Activated naive CD8-positive, alpha-beta T cell treated with anti-CD3 and anti-CD28 coated beads, Interleukin-2, amount 10 ng/mL, durations not matched to agents 7 days and 5 days (primary cell): ENCODE measurements at regions not wholly inside any gene's neighbourhood (a gene's known extent, or its start where the extent isn't known, plus 50 kb on each side); places are given as distances from the start of the nearest gene placed in this dataset.
A peak's percentile ranks its signal among the peaks of the same experiment; 100 is the strongest.

Experiments used
- ATAC-seq: fragments of 150-1000 bp; cut with Tn5 transposase; one replicate; pipeline ENCODE4 v1.10.0; 2021; ENCODE audit warnings: low read depth, moderate library complexity
- POLR2A ChIA-PET: fragments of 350-600 bp; sonication (Branson Sonifier 250); formaldehyde crosslinking; loops from one replicate; lab custom pipeline; 2021; ENCODE audit warnings: antibody characterized with exemption; lab: Charles Lee
- DNase-seq: peaks from one replicate; pipeline ENCODE4 v3.0.0; 2021
- H3K27ac Mint-ChIP-seq: one replicate; pipeline ENCODE4 v1.8.0; 2022; ENCODE audit warnings: mild to moderate bottlenecking, mixed read lengths
- H3K27me3 Mint-ChIP-seq: one replicate; pipeline ENCODE4 v1.8.0; 2022; ENCODE audit warnings: mild to moderate bottlenecking, moderate library complexity, mixed read lengths
- H3K36me3 Mint-ChIP-seq: one replicate; pipeline ENCODE4 v1.8.0; 2021; ENCODE audit warnings: mild to moderate bottlenecking, mixed read lengths
- H3K4me1 Mint-ChIP-seq: one replicate; pipeline ENCODE4 v1.8.0; 2021; ENCODE audit warnings: mixed read lengths
- H3K4me3 Mint-ChIP-seq: one replicate; pipeline ENCODE4 v1.8.0; 2022; ENCODE audit warnings: mild to moderate bottlenecking, moderate library complexity, mixed read lengths
- H3K9me3 Mint-ChIP-seq: one replicate; pipeline ENCODE4 v1.8.0; 2021; ENCODE audit warnings: mixed read lengths

DNA sequence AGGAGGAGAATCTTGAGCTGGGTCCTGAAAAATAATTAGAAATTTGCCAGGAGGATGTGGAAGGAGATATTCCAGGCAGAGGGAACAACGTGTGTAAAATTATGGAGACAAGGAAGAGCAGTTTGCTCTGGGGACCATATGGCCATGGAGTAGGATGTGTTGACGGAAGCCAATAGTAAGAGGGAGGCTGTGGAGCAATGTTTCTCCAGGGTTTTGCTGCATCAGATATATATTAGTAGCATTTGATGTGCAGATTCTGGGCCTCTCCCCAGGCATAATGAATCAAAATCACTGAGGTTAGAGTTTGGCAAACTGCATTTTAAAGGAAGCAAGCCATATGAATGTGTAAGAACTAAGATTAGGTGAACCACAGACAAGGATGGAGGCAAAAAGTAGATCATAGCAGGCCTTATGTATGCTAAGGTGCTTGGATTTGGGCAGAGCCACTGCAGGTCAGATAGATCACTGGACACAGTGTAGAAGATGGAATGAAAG lies 192.9 kb upstream of the IL12A start:
- Mint-ChIP-seq H3K27me3 (no peaks in the 10 kb centered on the region), H3K36me3 (no peaks in the 10 kb centered on the region), H3K27ac (no peak overlapping the region), H3K9me3 (no peaks in the 10 kb centered on the region), H3K4me3 (no peak overlapping the region), H3K4me1 (no peaks in the 10 kb centered on the region)
- ATAC-seq (no peak), DNase-seq (no peak)
- POLR2A ChIA-PET, result no interaction called here

- ATAC-seq (no peak), DNase-seq (no peak)
- no peaks in the 10 kb centered on the region for H3K4me1 Mint-ChIP-seq
- H3K9me3 Mint-ChIP-seq, result no peaks in the 10 kb centered on the region
- POLR2A ChIA-PET, result no interaction called here
- H3K4me3 Mint-ChIP-seq, result no peak overlapping the region
- peaks cover 2% of the 10 kb centered on the region for H3K27me3 Mint-ChIP-seq
- H3K27ac Mint-ChIP-seq, result no peak overlapping the region
- no peaks in the 10 kb centered on the region for H3K36me3 Mint-ChIP-seq
These were observed 192.4 kb upstream of the IL12A start for GRCh38 chr3:159796226-159796625.

DNA sequence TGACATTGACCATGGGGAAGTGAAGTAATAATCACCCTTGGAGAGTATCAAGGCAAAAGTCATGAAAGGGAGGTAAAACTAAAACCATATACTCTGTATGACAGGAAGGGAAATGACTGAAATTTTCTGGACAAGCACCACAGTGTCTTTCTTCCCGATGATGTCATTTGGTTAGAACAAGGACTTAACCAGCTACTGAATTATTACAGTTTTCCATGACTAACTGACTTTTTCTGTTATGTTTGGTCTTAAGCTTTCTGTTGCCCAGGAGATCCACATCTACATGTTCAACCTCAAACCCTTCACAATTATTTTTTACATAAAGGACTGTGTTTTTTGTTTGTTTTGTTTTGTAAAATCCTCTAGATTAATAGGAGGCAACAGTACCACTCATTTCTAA lies 191.9 kb upstream of the IL12A start:
- Mint-ChIP-seq H3K27me3 (peaks cover 2% of the 10 kb centered on the region), H3K4me3 (no peak overlapping the region), H3K36me3 (no peaks in the 10 kb centered on the region), H3K27ac (no peak overlapping the region), H3K4me1 (no peaks in the 10 kb centered on the region), H3K9me3 (no peaks in the 10 kb centered on the region)
- DNase-seq, result no peak
- POLR2A ChIA-PET, result no interaction called here
- no peak for ATAC-seq

DNA sequence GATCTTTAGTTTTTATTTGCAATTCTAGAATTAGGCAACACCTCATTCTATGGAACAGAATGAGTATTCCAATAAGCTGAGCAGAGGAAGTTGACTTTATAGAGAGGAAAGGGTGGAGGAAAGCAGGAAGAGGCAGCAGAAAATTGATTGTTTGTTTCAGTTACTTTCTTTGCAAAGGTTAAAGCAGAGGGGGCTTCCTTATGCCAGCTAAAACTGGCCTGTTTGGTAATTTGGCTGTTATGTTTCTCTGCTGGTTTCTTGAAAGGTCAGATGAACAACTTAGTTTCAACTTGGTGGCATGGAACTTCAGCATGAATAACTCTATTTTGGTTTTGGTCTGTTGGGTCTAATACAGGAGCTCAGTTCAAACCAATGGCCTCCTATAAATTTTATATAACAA lies 190.9 kb upstream of the IL12A start:
- no peaks in the 10 kb centered on the region for H3K36me3 Mint-ChIP-seq
- H3K4me3 Mint-ChIP-seq, result no peak overlapping the region
- ATAC-seq, result no peak
- no peaks in the 10 kb centered on the region for H3K9me3 Mint-ChIP-seq
- H3K27me3 Mint-ChIP-seq, result peaks cover 7% of the 10 kb centered on the region
- POLR2A ChIA-PET, result no interaction called here
- no peaks in the 10 kb centered on the region for H3K4me1 Mint-ChIP-seq
- no peak for DNase-seq
- H3K27ac Mint-ChIP-seq, result no peak overlapping the region

GRCh38 chr3:159798951-159799350 lies 189.7 kb upstream of the IL12A start:
- Mint-ChIP-seq H3K4me3 (no peak overlapping the region), H3K36me3 (no peaks in the 10 kb centered on the region), H3K4me1 (no peaks in the 10 kb centered on the region), H3K9me3 (no peaks in the 10 kb centered on the region), H3K27ac (no peak overlapping the region), H3K27me3 (peaks cover 10% of the 10 kb centered on the region)
- POLR2A ChIA-PET, result no interaction called here
- ATAC-seq (no peak), DNase-seq (no peak)

GRCh38 chr3:159800434-159801155 lies 188.0 kb upstream of the IL12A start:
- DNase-seq (no peak), ATAC-seq (no peak)
- Mint-ChIP-seq H3K27ac (no peak overlapping the region), H3K36me3 (no peaks in the 10 kb centered on the region), H3K4me3 (no peak overlapping the region), H3K9me3 (no peaks in the 10 kb centered on the region), H3K27me3 (peaks cover 15% of the 10 kb centered on the region), H3K4me1 (no peaks in the 10 kb centered on the region)
- POLR2A ChIA-PET, result no interaction called here

DNA sequence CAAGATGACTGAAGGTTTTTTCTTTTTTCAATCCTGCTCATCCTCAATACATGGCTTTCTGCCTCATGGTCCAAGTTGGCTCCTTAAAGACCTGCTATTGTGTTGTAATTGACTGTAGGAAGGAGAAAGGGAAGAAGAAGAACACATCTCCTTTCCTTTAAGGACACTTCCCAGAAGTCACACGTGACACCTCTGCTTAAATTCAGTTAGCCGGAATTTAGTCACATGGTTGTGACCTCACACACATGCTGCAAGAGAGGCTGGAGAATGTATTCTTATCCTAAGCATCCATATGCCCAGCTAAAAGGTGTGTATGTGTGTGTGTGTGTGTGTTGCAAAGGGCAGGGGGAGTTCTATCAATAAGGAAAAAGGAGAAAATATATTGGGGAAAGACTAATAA lies 185.8 kb upstream of the IL12A start:
- no peaks in the 10 kb centered on the region for H3K4me1 Mint-ChIP-seq
- H3K36me3 Mint-ChIP-seq, result no peaks in the 10 kb centered on the region
- POLR2A ChIA-PET, result no interaction called here
- H3K27ac Mint-ChIP-seq, result no peak overlapping the region
- no peaks in the 10 kb centered on the region for H3K9me3 Mint-ChIP-seq
- H3K4me3 Mint-ChIP-seq, result no peak overlapping the region
- DNase-seq, result no peak
- peaks cover 18% of the 10 kb centered on the region for H3K27me3 Mint-ChIP-seq
- no peak for ATAC-seq

- DNase-seq (no peak), ATAC-seq (no peak)
- no peaks in the 10 kb centered on the region for H3K9me3 Mint-ChIP-seq
- no peak overlapping the region for H3K4me3 Mint-ChIP-seq
- H3K27ac Mint-ChIP-seq, result no peak overlapping the region
- H3K36me3 Mint-ChIP-seq, result no peaks in the 10 kb centered on the region
- POLR2A ChIA-PET, result no interaction called here
- H3K27me3 Mint-ChIP-seq, result peaks cover 18% of the 10 kb centered on the region
- no peaks in the 10 kb centered on the region for H3K4me1 Mint-ChIP-seq
These were observed 185.2 kb upstream of the IL12A start for GRCh38 chr3:159803459-159803858.

DNA sequence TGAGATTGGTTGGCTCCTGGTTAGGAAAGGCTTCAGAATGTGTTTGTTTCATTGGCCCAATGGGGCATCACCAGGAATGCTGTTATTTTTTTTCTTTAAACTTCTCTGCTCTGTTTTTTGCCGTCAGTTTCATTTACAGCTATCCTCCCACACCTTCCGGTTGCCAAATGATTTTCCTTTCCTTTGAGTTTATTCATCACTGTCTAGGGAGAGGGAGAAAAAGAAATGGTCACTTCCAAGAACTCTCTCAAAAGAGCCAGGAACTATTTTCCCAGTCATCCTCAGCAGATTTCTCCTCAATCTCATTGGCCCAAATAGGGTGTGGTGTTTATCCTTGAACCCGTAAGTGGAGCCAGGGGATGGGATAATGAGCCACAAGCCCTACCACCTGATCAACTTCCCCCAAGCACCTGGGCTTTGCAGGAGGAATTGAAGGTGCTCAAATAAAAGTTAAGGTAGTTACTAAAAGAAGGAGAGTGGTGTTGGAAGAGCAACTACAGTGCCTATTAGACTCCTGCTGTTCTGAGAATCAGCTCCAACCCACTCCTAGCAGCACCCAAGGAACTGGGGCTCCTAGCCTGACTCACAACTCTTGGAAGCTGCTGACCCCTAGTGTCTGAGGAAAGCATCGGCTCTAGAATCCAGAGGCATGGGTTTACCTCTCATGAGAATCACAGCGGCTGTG lies 183.8 kb upstream of the IL12A start:
- peak; percentile 50 for ATAC-seq
- peaks cover 18% of the 10 kb centered on the region for H3K27me3 Mint-ChIP-seq
- H3K27ac Mint-ChIP-seq, result no peak overlapping the region
- POLR2A ChIA-PET, result no interaction called here
- H3K9me3 Mint-ChIP-seq, result no peaks in the 10 kb centered on the region
- H3K4me3 Mint-ChIP-seq, result no peak overlapping the region
- H3K36me3 Mint-ChIP-seq, result no peaks in the 10 kb centered on the region
- H3K4me1 Mint-ChIP-seq, result no peaks in the 10 kb centered on the region
- no peak for DNase-seq

GRCh38 chr3:159805411-159805772 lies 183.2 kb upstream of the IL12A start:
- Mint-ChIP-seq H3K9me3 (no peaks in the 10 kb centered on the region), H3K4me1 (no peaks in the 10 kb centered on the region), H3K4me3 (no peak overlapping the region), H3K36me3 (no peaks in the 10 kb centered on the region), H3K27ac (no peak overlapping the region), H3K27me3 (peaks cover 18% of the 10 kb centered on the region)
- DNase-seq (no peak), ATAC-seq (no peak)
- POLR2A ChIA-PET, result interaction anchor here (0.6 kb wide), 1 partner anchor 540 kb away, joined by 5 read pairs; no protein-coding TSS in a partner anchor

GRCh38 chr3:159806412-159806811 lies 182.2 kb upstream of the IL12A start:
- Mint-ChIP-seq H3K4me3 (no peak overlapping the region), H3K36me3 (no peaks in the 10 kb centered on the region), H3K27me3 (peaks cover 15% of the 10 kb centered on the region), H3K27ac (no peak overlapping the region), H3K4me1 (no peaks in the 10 kb centered on the region), H3K9me3 (no peaks in the 10 kb centered on the region)
- POLR2A ChIA-PET, result no interaction called here
- no peak for DNase-seq
- no peak for ATAC-seq

- no peak overlapping the region for H3K27ac Mint-ChIP-seq
- no peak overlapping the region for H3K4me3 Mint-ChIP-seq
- DNase-seq (no peak), ATAC-seq (no peak)
- H3K36me3 Mint-ChIP-seq, result no peaks in the 10 kb centered on the region
- POLR2A ChIA-PET, result no interaction called here
- no peaks in the 10 kb centered on the region for H3K9me3 Mint-ChIP-seq
- H3K27me3 Mint-ChIP-seq, result peaks cover 14% of the 10 kb centered on the region
- no peaks in the 10 kb centered on the region for H3K4me1 Mint-ChIP-seq
These were observed 181.2 kb upstream of the IL12A start for GRCh38 chr3:159807137-159808040.

DNA sequence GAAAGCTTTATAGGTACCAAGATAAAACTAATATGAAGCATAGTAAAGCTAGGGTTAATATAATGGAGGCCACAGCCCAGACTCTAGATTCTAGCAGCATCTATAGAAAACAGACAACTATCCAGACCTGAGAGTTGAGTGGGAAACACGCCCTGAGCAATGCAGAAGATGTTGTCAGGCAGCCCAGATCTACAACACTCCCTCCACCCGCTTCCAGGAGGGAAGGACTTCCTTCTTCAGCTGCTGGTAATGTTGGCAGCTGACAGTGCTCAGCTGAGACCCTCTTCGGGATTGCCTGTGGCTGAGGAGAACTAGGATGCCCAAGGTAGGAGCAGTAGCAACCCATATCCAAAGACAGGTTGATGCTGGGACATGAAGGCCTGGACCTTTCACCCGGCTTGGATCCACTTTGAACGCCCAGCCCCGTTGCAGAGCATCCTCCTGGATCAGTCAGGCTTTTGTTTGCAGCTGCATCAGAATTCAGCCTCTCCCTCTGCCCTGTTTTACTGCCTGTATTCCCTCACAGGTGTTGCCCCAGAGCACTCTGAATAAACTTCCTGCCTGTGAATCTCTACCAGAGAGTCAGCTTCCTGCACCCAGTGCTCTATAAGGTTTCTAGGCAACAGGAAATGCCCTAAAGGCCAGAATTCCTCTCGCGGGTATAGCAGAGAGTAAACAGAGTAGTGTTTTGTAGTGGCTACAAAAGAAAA lies 174.7 kb upstream of the IL12A start:
- Mint-ChIP-seq H3K27ac (no peak overlapping the region), H3K4me3 (no peak overlapping the region), H3K27me3 (peaks cover 5% of the 10 kb centered on the region), H3K36me3 (no peaks in the 10 kb centered on the region), H3K4me1 (peaks cover 2% of the 10 kb centered on the region), H3K9me3 (no peaks in the 10 kb centered on the region)
- no peak for ATAC-seq
- POLR2A ChIA-PET, result no interaction called here
- DNase-seq, result no peak
